ENCODE measurements at regions not wholly inside any gene's neighbourhood (a gene's known extent, or its start where the extent isn't known, plus 50 kb on each side); places are given as distances from the start of the nearest gene placed in this dataset.

DNA sequence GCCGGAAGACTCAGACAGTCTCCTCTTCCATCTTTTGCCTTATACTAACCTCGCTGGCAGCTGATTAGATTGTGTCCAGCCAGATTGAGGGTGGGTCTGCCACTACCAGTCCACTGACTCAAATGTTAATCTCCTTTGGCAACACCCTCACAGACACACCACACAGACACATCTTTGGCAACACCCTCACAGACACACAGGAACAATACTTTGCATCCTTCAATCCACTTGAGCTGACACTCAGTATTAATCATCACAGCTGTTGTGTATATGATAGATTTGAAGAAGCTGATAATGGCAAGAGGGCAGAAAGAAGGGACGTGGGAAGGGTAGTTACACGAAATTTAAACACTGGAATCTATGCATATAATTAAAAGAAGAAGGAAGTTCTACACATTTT is 139.5 kb downstream of the ANKRD50 start:
- Histone ChIP-seq H3K36me3 (no peaks in the 10 kb centered on the region), H3K4me3 (no peak overlapping the region), H3K9me3 (no peaks in the 10 kb centered on the region), H3K27ac (no peak overlapping the region), H3K4me1 (no peaks in the 10 kb centered on the region), H3K27me3 (no peaks in the 10 kb centered on the region)
- intact Hi-C loops (cut with DNase I) = no loop called here
- DNase-seq (no peak), ATAC-seq (no peak)
- TF ChIP-seq, protein P1, sequence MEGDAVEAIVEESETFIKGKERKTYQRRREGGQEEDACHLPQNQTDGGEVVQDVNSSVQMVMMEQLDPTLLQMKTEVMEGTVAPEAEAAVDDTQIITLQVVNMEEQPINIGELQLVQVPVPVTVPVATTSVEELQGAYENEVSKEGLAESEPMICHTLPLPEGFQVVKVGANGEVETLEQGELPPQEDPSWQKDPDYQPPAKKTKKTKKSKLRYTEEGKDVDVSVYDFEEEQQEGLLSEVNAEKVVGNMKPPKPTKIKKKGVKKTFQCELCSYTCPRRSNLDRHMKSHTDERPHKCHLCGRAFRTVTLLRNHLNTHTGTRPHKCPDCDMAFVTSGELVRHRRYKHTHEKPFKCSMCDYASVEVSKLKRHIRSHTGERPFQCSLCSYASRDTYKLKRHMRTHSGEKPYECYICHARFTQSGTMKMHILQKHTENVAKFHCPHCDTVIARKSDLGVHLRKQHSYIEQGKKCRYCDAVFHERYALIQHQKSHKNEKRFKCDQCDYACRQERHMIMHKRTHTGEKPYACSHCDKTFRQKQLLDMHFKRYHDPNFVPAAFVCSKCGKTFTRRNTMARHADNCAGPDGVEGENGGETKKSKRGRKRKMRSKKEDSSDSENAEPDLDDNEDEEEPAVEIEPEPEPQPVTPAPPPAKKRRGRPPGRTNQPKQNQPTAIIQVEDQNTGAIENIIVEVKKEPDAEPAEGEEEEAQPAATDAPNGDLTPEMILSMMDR (IDR thresholded peaks at IDR 0.05) = no peak

DNA sequence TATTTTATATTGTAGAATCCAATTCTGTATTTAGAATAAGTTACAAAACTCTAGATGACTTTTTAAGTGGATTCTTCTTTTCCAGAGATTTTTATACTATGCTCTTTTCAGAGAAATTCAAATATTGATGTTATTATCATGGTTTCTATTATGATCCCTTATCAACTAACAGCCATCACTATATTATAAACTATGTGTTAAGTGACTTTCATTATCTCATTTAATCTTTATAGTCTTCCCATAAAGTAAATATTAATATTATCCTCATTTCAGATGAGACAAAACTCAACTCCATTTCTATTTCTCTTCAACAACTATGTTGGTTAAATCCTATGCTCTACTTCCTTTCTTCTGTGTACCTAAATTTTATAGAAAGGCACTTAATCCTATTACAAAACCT is 132.6 kb downstream of the ANKRD50 start:
- ATAC-seq = no peak
- no peak for DNase-seq
- Histone ChIP-seq H3K27ac (no peak overlapping the region), H3K36me3 (no peaks in the 10 kb centered on the region), H3K9me3 (no peaks in the 10 kb centered on the region), H3K27me3 (no peaks in the 10 kb centered on the region), H3K4me1 (no peaks in the 10 kb centered on the region), H3K4me3 (no peak overlapping the region)
- intact Hi-C loops (cut with DNase I) = no loop called here
- TF ChIP-seq, protein P1 (IDR thresholded peaks at IDR 0.05) = no peak

DNA sequence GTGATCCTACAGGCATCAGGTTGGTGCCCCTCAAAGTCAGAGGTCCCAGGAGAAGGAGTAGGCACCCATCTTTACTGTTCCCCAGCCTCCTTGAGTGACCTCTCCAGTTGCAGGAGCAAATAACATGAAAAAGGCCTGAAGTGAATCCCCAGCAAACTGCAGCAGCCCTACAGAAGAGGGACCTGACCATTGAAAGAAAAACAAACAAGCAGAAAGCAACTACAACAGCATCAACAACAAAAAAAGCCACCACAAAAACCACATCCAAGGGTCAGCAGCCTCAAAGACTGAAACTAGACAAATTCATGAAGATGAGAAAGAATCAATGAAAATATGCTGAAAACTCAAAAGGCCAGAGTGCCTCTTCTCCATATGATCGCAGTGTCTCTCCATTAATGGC is 128.7 kb downstream of the ANKRD50 start:
- no peak for ATAC-seq

DNA sequence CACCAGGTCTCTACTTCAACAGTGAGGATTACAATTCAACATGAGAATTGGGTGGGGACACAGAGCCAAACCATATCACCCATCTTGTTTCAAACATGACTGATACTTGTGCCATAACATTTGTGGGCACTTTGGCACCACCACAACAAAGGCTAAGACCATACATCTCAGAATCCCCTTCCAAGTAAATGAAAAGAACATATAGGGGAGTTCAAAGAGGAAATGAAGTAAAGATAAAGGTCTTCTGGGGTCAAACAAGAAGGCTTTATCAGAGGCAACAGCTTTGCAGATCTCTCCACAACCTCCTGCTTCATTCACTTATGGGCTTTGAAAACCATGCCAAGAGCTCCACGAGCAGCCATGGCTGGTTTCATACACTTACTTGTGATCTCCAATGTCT is 122.7 kb downstream of the ANKRD50 start:
- no peaks in the 10 kb centered on the region for H3K36me3 ChIP-seq
- TF ChIP-seq, protein P1 (IDR thresholded peaks at IDR 0.05) = no peak
- H3K4me1 ChIP-seq = no peaks in the 10 kb centered on the region
- intact Hi-C loops (cut with DNase I) = no loop called here
- no peak overlapping the region for H3K4me3 ChIP-seq
- H3K9me3 ChIP-seq = peaks cover 6% of the 10 kb centered on the region
- no peaks in the 10 kb centered on the region for H3K27me3 ChIP-seq
- no peak overlapping the region for H3K27ac ChIP-seq
- ATAC-seq (no peak), DNase-seq (no peak)

More for the DNA sequence above, 128.7 kb downstream of the ANKRD50 start:
- H3K4me3 ChIP-seq = no peak overlapping the region
- TF ChIP-seq, protein P1 (IDR thresholded peaks at IDR 0.05) = no peak
- DNase-seq = no peak
- no peak overlapping the region for H3K27ac ChIP-seq
- H3K4me1 ChIP-seq = no peaks in the 10 kb centered on the region
- H3K36me3 ChIP-seq = no peaks in the 10 kb centered on the region
- H3K27me3 ChIP-seq = no peaks in the 10 kb centered on the region
- H3K9me3 ChIP-seq = peaks cover 6% of the 10 kb centered on the region
- intact Hi-C loops (cut with DNase I) = no loop called here

DNA sequence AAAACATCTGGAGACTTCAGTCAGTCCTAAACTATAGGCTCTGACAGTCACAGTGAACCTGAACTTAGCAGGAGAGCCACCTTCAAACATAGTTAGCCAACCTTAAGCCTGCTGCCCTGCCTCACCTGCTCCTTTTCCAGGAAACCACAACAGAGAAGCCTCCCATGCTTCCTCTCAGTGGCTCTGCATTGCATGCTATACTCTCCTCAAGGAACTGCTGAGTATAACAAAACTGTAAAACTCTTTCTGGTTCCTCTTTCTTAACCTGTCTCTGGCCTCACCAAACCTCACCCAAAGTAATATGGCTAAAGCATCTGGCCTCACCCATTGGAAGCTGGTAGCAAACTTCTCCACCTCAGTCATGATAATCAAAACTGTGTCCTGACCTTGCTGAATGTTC is 122.1 kb downstream of the ANKRD50 start:
- Histone ChIP-seq H3K27me3 (no peaks in the 10 kb centered on the region), H3K36me3 (no peaks in the 10 kb centered on the region), H3K4me1 (no peaks in the 10 kb centered on the region), H3K9me3 (peaks cover 6% of the 10 kb centered on the region), H3K4me3 (no peak overlapping the region), H3K27ac (no peak overlapping the region)
- intact Hi-C loops (cut with DNase I) = no loop called here
- TF ChIP-seq, protein P1 (IDR thresholded peaks at IDR 0.05) = no peak
- ATAC-seq (no peak), DNase-seq (no peak)

DNA sequence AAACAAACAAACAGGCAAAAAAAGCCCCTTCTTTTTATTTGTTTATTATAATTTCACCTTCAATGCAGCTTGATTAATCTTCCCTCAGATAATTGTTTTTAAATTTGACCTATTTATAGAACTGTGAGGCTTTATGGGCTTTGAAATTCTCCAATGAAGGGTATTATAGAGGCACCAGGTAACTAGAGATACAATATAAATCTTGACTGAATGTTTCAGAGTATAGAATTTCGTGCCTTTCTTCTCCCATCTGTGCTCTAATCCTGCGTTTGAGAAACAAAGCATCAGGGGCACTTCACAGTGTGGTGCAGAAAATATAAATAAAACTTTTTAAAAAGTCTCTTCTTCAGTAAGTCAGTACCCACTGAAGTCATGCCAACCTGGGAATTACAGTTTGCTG is 120.9 kb downstream of the ANKRD50 start:
- TF ChIP-seq, protein P1 (IDR thresholded peaks at IDR 0.05) = no peak
- ATAC-seq (no peak), DNase-seq (no peak)
- H3K4me1 ChIP-seq = no peaks in the 10 kb centered on the region
- H3K36me3 ChIP-seq = no peaks in the 10 kb centered on the region
- H3K27me3 ChIP-seq = no peaks in the 10 kb centered on the region
- H3K27ac ChIP-seq = no peak overlapping the region
- intact Hi-C loops (cut with DNase I) = no loop called here
- peaks cover 6% of the 10 kb centered on the region for H3K9me3 ChIP-seq
- H3K4me3 ChIP-seq = no peak overlapping the region
